ENCODE measurements at regions not wholly inside any gene's neighbourhood (a gene's known extent, or its start where the extent isn't known, plus 50 kb on each side); places are given as distances from the start of the nearest gene placed in this dataset.
"Not testable (repeated sequence)": the region's sequence is repeated elsewhere in the genome, so short reads cannot be mapped to it uniquely, and the experiment has no call there.

DNA sequence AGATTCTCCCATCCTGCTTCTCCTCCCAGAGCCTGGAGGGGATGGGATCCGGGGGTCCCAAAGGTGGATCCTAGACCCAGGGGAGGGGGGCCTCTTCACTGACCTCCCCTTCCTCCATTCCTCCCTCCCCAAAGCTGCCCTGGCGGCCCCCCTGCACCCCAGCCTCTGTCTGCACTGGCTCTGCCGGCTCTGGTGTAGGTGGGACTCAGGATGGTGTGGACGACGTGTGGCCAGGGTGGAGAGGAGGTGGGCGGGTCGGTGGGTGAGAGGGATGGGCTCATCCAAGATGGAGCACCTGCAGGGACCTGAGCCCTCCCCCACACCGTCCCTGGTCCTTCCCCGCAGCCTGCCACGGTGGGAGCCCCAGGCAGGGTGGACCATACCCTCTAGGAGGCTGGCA is 355.6 kb downstream of the TMEM121 start:
- CTCF ChIA-PET; H3K27ac Mint-ChIP-seq; intact Hi-C loops (cut with micrococcal nuclease); POLR2A ChIA-PET; H3K4me1 Mint-ChIP-seq (ENCODE audit: low read depth); H3K36me3 Mint-ChIP-seq; H3K4me3 Mint-ChIP-seq; DNase-seq; H3K9me3 Mint-ChIP-seq: not testable (repeated sequence)
- H3K27me3 Mint-ChIP-seq = peaks cover 16% of the 10 kb centered on the region

DNA sequence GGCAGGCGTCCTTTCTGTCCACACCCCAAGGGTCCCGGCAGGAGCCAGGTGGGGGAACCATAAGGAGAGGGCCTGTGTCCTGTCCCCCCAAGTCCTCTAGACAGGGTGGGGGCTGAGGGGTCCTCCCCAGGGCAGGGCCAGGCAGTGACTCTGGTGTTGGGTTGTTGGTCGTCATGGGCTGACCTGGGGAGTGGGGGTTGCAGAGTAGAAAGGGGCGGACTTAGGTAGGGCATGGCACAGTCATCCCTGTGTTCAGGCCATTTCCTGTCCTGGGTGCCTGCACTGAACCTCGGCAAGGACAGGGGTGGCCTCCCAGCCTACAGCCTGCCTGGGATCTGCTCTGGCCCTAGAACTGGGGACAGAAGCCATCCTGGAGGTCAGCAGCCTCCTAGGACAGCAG is 356.2 kb downstream of the TMEM121 start:
- CTCF ChIA-PET = no interaction called here
- H3K9me3 Mint-ChIP-seq = no peaks in the 10 kb centered on the region
- H3K27ac Mint-ChIP-seq = no peak overlapping the region
- H3K27me3 Mint-ChIP-seq = peaks cover 13% of the 10 kb centered on the region
- H3K36me3 Mint-ChIP-seq = no peaks in the 10 kb centered on the region
- POLR2A ChIA-PET = no interaction called here
- intact Hi-C loops (cut with micrococcal nuclease) = no loop called here
- no peak for DNase-seq
- H3K4me3 Mint-ChIP-seq = no peak overlapping the region
- H3K4me1 Mint-ChIP-seq (ENCODE audit: low read depth) = no peaks in the 10 kb centered on the region

DNA sequence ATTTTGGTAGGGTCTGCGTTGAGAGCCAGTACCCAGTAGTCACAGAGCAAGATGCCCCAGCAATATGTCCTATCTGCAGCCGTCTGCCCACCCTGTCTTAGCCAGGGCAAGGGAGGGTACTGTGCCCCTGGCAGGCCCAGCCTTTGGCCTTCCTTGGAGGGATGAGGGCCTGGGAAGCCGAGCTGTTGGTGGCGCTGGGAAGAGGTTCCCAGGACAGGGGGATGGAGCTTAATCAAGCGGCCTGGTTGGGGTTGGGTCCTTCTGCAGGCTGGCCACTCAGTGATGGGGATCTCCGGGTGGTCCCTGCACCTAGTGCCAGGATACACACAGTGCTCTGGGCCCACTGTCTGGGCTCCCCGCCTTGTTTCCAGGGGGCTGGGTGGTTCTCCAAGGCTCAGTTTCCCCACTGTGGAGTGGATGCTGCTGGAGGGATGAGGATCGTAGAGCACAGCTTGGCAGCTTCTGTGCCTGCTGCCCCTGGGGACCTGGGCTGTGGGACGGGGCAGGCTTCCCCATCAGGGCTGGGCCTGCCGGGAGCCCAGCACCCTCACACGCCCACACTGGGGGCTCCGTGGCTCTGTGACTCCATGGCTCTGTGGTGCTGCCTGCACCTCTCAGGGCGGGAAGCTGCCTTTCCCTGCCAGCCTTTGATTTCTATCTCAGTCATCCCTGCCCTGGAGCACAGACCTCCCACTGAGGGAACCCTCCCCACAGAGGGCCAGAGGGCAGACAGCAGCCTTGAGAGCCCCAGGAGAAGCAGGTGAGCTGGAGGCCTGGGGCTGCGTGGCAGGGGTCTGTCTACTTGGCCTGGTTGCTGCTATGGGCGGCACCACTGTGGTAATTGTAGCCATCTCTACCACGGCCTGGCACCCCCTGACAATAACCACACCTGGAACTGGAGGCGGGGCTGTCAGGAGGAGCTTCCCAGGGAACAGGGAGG is 357.0 kb downstream of the TMEM121 start:
- no peak overlapping the region for H3K27ac Mint-ChIP-seq
- H3K9me3 Mint-ChIP-seq = peaks cover 3% of the 10 kb centered on the region
- H3K27me3 Mint-ChIP-seq = peaks cover 13% of the 10 kb centered on the region
- H3K4me3 Mint-ChIP-seq = no peak overlapping the region
- no peaks in the 10 kb centered on the region for H3K4me1 Mint-ChIP-seq (ENCODE audit: low read depth)
- H3K36me3 Mint-ChIP-seq = no peaks in the 10 kb centered on the region
- ChIA-PET CTCF (no interaction called here), POLR2A (no interaction called here)
- no peak for DNase-seq
- intact Hi-C loops (cut with micrococcal nuclease) = no loop called here

DNA sequence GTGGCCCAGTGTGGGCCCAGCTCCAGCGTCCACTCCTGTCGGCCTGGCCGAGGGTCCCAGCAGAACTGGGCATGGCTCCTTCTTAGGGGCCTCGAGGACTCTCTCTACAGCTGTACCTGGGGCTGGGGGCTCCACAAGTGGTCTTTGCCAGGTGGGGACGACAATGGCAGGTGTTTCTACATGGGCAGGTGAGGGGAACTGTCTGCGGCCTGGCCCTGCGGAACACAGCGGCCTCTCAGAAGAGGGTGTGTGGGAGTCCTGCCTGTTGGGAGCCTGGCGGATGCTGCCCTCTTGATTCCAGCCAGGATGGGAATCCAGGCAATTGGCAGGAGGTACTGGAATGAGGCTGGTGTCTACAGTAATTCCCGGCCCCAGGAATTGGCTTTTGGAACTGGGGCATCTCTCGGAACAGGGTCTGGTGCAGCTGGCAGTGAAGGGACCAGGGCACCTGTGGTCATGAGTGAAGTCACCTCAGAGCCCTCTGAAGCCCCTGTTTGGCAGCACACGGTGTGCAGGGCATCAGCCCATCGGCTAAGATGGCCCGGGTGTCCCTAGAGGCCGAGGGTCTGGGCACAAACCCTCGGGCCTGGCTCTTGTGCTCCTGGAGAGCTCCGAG is 357.9 kb downstream of the TMEM121 start:
- POLR2A ChIA-PET; H3K27ac Mint-ChIP-seq; CTCF ChIA-PET; H3K4me1 Mint-ChIP-seq (ENCODE audit: low read depth); H3K9me3 Mint-ChIP-seq; intact Hi-C loops (cut with micrococcal nuclease); DNase-seq; H3K4me3 Mint-ChIP-seq; H3K36me3 Mint-ChIP-seq: not testable (repeated sequence)
- peaks cover 11% of the 10 kb centered on the region for H3K27me3 Mint-ChIP-seq

DNA sequence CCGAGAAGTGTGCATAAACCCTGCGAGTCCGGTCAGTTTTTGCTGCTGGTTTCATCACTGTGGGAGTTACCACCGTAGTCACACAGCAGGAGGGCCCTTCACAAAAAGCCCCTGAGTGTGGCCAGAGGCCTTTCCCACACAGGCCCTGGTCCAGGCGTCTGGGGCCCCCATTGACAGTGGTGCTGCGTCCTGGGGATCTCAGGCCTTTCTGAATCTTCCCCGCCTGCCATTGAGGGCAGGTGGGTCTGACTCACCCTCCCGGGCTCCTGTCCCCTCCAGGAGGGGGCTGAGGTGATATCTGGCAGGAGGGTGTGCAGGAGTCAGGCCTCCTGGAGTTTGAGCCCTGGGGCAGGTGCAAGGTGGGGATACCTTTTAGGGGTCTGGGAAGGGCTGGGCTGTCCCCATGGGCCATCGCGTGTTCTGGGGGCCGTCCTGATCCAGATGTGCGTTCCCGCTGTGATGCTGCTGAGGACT is 358.5 kb downstream of the TMEM121 start:
- no peak for DNase-seq
- ChIA-PET CTCF (no interaction called here), POLR2A (no interaction called here)
- no peaks in the 10 kb centered on the region for H3K36me3 Mint-ChIP-seq
- peaks cover 7% of the 10 kb centered on the region for H3K27me3 Mint-ChIP-seq
- no peak overlapping the region for H3K27ac Mint-ChIP-seq
- no peaks in the 10 kb centered on the region for H3K4me1 Mint-ChIP-seq (ENCODE audit: low read depth)
- intact Hi-C loops (cut with micrococcal nuclease) = no loop called here
- H3K4me3 Mint-ChIP-seq = no peak overlapping the region
- peaks cover 3% of the 10 kb centered on the region for H3K9me3 Mint-ChIP-seq

DNA sequence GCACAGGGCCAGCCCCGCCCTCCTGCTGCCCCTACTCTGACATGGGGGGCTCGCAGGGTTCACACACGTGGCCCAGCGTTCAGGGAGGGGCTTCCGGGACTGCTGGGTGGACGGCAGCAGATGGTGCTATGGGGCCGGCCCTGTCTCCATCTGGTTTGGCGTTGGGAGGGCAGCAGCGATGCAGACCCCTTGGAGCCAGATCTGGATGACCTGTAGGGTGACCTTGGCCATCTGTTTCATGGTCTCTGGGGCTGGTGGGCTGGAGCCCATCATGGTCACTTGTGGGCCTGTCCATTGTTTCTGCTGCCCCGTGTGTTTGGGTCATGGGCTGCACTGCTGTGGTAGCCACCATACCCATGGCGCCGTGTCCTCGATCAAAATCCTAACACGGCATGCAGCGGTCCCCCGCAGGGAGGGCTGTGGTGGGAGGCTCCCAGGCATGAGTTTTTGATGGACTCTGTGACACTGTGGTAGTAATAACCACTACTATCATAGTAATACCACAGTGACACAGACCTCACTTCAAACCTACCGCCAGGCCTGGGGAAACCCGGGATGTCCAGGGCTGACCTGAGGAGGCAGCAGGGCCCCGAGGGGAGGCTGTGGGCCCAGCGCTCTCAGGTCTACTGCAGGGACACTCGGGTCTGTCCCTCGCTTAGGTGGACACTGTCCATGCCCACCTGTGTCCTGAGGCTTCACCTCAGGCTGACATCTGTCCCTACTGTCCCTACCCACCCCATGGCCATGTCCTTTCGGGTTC is 359.4 kb downstream of the TMEM121 start:
- Mint-ChIP-seq H3K27me3 (peaks cover 6% of the 10 kb centered on the region), H3K4me3 (no peak overlapping the region), H3K9me3 (peaks cover 3% of the 10 kb centered on the region), H3K36me3 (no peaks in the 10 kb centered on the region), H3K4me1 (ENCODE audit: low read depth) (no peaks in the 10 kb centered on the region), H3K27ac (no peak overlapping the region)
- ChIA-PET POLR2A (no interaction called here), CTCF (no interaction called here)
- intact Hi-C loops (cut with micrococcal nuclease) = no loop called here
- no peak for DNase-seq

DNA sequence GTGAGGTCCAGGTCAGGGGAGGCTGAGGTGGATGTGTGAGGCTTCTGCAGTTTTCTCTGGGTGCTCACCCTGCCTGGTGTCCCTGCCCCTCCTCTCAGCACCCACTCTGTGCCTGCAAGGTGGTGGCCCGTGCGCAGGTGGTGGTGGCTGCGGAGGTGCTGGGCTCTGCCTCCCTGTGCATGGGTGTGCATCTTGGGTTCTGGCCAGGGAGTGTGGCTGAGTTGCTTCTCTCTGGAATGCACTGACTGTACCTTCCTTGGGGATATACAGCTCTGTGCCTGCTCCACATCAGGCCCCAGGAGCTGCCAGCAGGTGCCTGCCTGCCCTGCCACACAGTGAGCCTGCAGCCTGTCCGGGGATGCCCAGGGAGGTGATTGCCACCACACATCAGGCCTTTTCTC is 360.4 kb downstream of the TMEM121 start:
- H3K4me3 Mint-ChIP-seq; DNase-seq; intact Hi-C loops (cut with micrococcal nuclease); POLR2A ChIA-PET; H3K36me3 Mint-ChIP-seq; H3K27ac Mint-ChIP-seq; H3K4me1 Mint-ChIP-seq (ENCODE audit: low read depth); H3K27me3 Mint-ChIP-seq; H3K9me3 Mint-ChIP-seq; CTCF ChIA-PET: not testable (repeated sequence)

DNA sequence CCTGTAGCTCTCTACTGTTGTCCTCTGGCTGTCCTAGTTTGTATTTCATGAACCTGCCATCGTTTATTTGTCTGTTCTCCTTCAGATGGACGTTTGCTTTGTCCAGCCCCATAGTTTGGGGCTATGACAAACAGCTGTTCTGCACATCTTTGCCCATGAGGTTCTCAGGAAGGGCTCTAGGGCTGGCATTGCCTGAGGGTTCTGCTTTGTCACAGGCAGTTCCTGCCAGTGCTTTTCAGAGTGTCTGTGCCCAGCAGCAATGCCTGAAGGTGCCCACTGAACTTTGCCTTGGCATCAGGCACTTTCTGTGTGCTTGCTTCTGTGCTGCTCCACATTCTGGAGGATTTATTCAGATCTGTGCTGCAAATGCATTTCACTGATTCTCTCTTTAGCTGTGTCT is 361.3 kb downstream of the TMEM121 start:
- POLR2A ChIA-PET = no interaction called here
- Mint-ChIP-seq H3K4me3 (no peak overlapping the region), H3K4me1 (ENCODE audit: low read depth) (no peaks in the 10 kb centered on the region), H3K27ac (no peak overlapping the region), H3K27me3 (peaks cover 4% of the 10 kb centered on the region), H3K9me3 (peaks cover 3% of the 10 kb centered on the region), H3K36me3 (no peaks in the 10 kb centered on the region)
- intact Hi-C loops (cut with micrococcal nuclease) = no loop called here
- DNase-seq = no peak
- CTCF ChIA-PET = no interaction called here

DNA sequence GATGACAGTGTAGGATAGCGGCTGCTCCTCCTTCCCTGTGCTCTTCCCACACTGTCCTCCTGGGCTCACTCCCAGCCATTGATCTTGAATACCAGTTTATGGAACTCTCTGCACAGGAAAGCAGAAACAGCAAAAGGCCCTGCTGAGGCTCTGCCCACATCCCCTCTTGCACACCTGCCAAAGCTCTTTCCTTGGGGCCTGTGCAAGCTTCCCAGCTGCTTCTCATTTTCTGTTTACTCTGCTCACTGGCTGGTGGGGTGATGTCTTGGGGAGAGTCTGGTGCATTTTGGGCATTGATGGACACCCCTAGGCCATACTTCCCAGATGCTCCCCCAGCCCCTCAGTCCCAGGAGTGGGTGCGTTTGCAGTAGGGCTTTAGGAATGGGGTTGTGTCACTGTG is 361.8 kb downstream of the TMEM121 start:
- H3K27ac Mint-ChIP-seq = no peak overlapping the region
- intact Hi-C loops (cut with micrococcal nuclease) = no loop called here
- ChIA-PET CTCF (no interaction called here), POLR2A (no interaction called here)
- H3K4me3 Mint-ChIP-seq = no peak overlapping the region
- peaks cover 3% of the 10 kb centered on the region for H3K9me3 Mint-ChIP-seq
- peaks cover 4% of the 10 kb centered on the region for H3K27me3 Mint-ChIP-seq
- H3K36me3 Mint-ChIP-seq = no peaks in the 10 kb centered on the region
- H3K4me1 Mint-ChIP-seq (ENCODE audit: low read depth) = no peaks in the 10 kb centered on the region
- DNase-seq = no peak

DNA sequence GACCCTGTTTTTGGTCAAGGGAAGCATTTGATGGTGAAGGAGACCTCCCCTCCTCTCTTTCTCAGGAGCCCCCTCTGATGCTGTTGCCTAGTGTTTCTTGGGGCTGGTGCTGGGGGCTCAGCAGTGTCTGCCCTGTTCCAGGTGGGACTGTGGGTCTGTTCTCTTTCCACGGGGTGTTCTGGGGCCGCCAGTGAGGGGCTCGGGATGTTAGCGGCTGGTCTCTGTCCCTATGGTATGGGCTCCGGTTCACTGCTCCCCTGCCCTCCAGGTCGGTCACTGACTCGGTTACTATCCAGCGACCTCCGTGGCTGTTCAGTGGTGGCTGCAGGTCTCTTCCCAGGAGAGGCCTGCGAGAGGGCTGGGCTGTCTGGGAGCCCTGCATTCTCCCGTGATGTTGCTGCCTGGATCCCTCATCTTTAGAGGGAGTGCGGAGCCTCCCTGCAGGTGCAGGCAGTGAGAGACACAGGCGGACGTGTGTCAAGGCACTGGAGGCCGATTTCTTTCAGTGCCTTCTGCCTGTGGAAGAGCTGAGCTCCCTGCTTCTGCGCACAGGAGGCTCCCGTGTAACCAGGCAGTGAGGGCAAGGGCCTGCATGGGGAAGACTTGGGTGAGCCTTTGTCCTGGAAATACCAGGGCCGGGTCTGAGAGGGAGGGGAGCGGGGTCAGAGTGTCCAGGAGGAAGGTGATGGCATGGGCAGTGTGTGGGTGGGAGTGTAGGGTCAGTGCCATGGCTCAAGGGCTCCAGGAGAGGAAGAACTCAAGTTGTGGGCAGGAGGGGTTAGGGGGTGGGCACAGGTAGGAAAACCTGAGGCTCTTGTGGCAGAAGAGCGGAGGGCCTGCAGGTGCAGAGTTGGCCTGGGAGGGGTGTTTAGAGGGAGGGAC is 362.6 kb downstream of the TMEM121 start:
- no peak overlapping the region for H3K4me3 Mint-ChIP-seq
- no peaks in the 10 kb centered on the region for H3K4me1 Mint-ChIP-seq (ENCODE audit: low read depth)
- no peaks in the 10 kb centered on the region for H3K36me3 Mint-ChIP-seq
- no peak for DNase-seq
- H3K27me3 Mint-ChIP-seq = peaks cover 4% of the 10 kb centered on the region
- intact Hi-C loops (cut with micrococcal nuclease) = no loop called here
- H3K27ac Mint-ChIP-seq = no peak overlapping the region
- peaks cover 3% of the 10 kb centered on the region for H3K9me3 Mint-ChIP-seq
- ChIA-PET POLR2A (no interaction called here), CTCF (no interaction called here)

DNA sequence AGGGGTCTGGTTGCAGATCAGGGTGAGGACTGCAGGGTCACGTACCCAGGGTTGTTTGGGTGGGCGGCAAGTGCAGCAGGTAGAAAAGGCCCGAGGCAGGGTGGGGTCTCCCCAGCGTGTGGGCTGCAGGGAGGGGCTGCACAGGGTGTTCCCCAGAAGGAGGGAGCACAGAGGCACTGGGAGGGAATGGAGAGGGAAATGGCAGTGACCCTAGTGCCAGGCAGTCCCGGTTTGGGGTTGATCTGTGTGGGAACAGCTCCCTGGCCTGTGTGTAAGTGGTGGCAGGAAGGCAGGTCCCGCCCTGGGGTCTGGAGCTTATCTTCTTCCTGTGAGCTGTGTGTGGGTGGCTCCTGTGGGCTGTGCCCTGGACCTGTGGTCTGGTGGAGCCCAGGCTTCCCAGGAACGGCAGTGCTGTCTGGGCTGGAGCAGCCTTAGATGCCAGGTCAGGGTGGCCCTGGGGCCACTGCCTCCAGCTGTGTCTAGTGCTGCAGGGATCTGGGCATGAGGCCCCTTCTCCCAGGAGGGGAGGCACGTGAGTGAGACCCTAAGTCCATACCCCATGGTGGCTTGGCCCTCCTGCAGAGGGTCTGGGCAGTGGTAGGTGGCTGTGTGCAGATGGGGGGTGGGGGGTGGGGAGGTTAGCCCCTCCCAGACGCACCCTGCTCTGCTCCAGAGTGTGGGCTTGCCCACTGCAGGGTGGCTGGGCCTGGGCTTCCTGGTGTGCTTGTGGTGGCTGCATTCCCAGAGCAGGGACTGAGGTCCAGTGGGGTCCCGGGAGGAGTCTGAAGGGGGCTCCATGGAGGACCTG is 363.5 kb downstream of the TMEM121 start:
- ChIA-PET POLR2A (no interaction called here), CTCF (no interaction called here)
- H3K4me1 Mint-ChIP-seq (ENCODE audit: low read depth) = no peaks in the 10 kb centered on the region
- intact Hi-C loops (cut with micrococcal nuclease) = no loop called here
- H3K9me3 Mint-ChIP-seq = peaks cover 3% of the 10 kb centered on the region
- no peak overlapping the region for H3K27ac Mint-ChIP-seq
- H3K27me3 Mint-ChIP-seq = peaks cover 4% of the 10 kb centered on the region
- no peak overlapping the region for H3K4me3 Mint-ChIP-seq
- H3K36me3 Mint-ChIP-seq = no peaks in the 10 kb centered on the region
- no peak for DNase-seq

Data from activated CD4-positive, alpha-beta memory T cell treated with anti-CD3 and anti-CD28 coated beads for 36 hours (primary cell).